DOHH2 (cell line): ENCODE measurements at regions not wholly inside any gene's neighbourhood (a gene's known extent, or its start where the extent isn't known, plus 50 kb on each side); places are given as distances from the start of the nearest gene placed in this dataset.

Experiments used
- H3F3A ChIP-seq: fragments of 200-600 bp; sonication (generic), shearing (Covaris generic); 2 replicates; pipeline ENCODE4 v1.6.0; 2016; ENCODE audit warnings: antibody characterized with exemption, mild to moderate bottlenecking; ENCODE audit not compliant: control insufficient read depth, insufficient read depth
- H3K27ac ChIP-seq: fragments of 200-600 bp; sonication (generic); 2 replicates; pipeline ENCODE4 v1.5.1; 2014; ENCODE audit warnings: low read depth, mild to moderate bottlenecking, low read length, moderate library complexity
- H3K27me3 ChIP-seq: fragments of 200-600 bp; sonication (generic); 2 replicates; pipeline ENCODE4 v1.6.1; 2014; ENCODE audit warnings: mild to moderate bottlenecking, low read length, mixed read lengths; ENCODE audit not compliant: control insufficient read depth
- H3K36me3 ChIP-seq: fragments of 200-600 bp; sonication (generic); 2 replicates; pipeline ENCODE4 v1.6.1; 2014; ENCODE audit warnings: mild to moderate bottlenecking, low read length, moderate library complexity, mixed read lengths; ENCODE audit not compliant: control insufficient read depth
- H3K4me1 ChIP-seq: fragments of 200-600 bp; sonication (generic); 2 replicates; pipeline ENCODE4 v1.6.1; 2014; ENCODE audit warnings: mild to moderate bottlenecking, low read length, mixed read lengths; ENCODE audit not compliant: control insufficient read depth
- H3K4me2 ChIP-seq: fragments of 200-600 bp; sonication (generic); 2 replicates; pipeline ENCODE4 v1.6.0; 2014; ENCODE audit warnings: mild to moderate bottlenecking, low read length, moderate library complexity
- H3K4me3 ChIP-seq: fragments of 200-600 bp; sonication (generic); 2 replicates; pipeline ENCODE4 v1.5.1; 2014; ENCODE audit warnings: mild to moderate bottlenecking, low read length, mixed read lengths
- H3K79me2 ChIP-seq: fragments of 200-600 bp; sonication (generic); 2 replicates; pipeline ENCODE4 v1.6.1; 2014; ENCODE audit warnings: mild to moderate bottlenecking, low read length, mixed read lengths; ENCODE audit not compliant: control insufficient read depth
- H3K9me2 ChIP-seq: fragments of 200-600 bp; sonication (generic); replicated peaks from 2 replicates; pipeline ENCODE4 v1.6.1; 2014; ENCODE audit warnings: mild to moderate bottlenecking, low read length, mixed read lengths; ENCODE audit not compliant: control insufficient read depth
- H3K9me3 ChIP-seq: fragments of 200-600 bp; sonication (generic); 2 replicates; pipeline ENCODE4 v1.6.1; 2014; ENCODE audit warnings: antibody characterized with exemption, low read length, mixed read lengths; ENCODE audit not compliant: control insufficient read depth, insufficient read depth
- H4K20me1 ChIP-seq: fragments of 200-600 bp; sonication (generic); 2 replicates; pipeline ENCODE4 v1.6.0; 2014; ENCODE audit warnings: low read depth, mild to moderate bottlenecking, antibody characterized with exemption, low read length, moderate library complexity; ENCODE audit not compliant: control insufficient read depth, insufficient read depth
- CTCF ChIP-seq: fragments of 200-600 bp; sonication (generic); IDR thresholded peaks from one replicate; pipeline ENCODE4 v1.5.1; 2014; ENCODE audit warnings: antibody characterized with exemption, mild to moderate bottlenecking, low read depth, low read length; ENCODE audit not compliant: poor library complexity, severe bottlenecking
- EZH2phosphoT487 ChIP-seq: fragments of 200-600 bp; sonication (generic); IDR thresholded peaks from 2 replicates; pipeline ENCODE4 v1.6.1; 2017; ENCODE audit warnings: borderline replicate concordance, mild to moderate bottlenecking, antibody characterized with exemption, low read length, moderate library complexity, mixed read lengths

- H3K27ac ChIP-seq: no peak overlapping the region
- H3K36me3 ChIP-seq: no peaks in the 10 kb centered on the region
- H3K79me2 ChIP-seq: no peaks in the 10 kb centered on the region
- no peak overlapping the region for H3K4me2 ChIP-seq
- TF ChIP-seq EZH2phosphoT487: no peak
- TF ChIP-seq CTCF: no peak
- no peaks in the 10 kb centered on the region for H3K4me1 ChIP-seq
- no peaks in the 10 kb centered on the region for H3F3A ChIP-seq
- no peaks in the 10 kb centered on the region for H3K9me2 ChIP-seq
- H4K20me1 ChIP-seq: no peaks in the 10 kb centered on the region
- H3K4me3 ChIP-seq: no peak overlapping the region
- H3K9me3 ChIP-seq: no peaks in the 10 kb centered on the region; the same call in 1 of the 2 replicates
- no peaks in the 10 kb centered on the region for H3K27me3 ChIP-seq
Observed at GRCh38 chr2:188835006-188835405, 139.2 kb upstream of the COL3A1 start.

GRCh38 chr2:188835821-188836220 is 138.4 kb upstream of the COL3A1 start:
- no peaks in the 10 kb centered on the region for H3F3A ChIP-seq
- no peaks in the 10 kb centered on the region for H3K27me3 ChIP-seq
- TF ChIP-seq CTCF: no peak
- TF ChIP-seq EZH2phosphoT487: no peak
- no peaks in the 10 kb centered on the region for H3K36me3 ChIP-seq
- no peaks in the 10 kb centered on the region for H3K79me2 ChIP-seq
- H3K9me2 ChIP-seq: no peaks in the 10 kb centered on the region
- no peaks in the 10 kb centered on the region for H3K4me1 ChIP-seq
- no peaks in the 10 kb centered on the region for H4K20me1 ChIP-seq
- no peak overlapping the region for H3K27ac ChIP-seq
- no peak overlapping the region for H3K4me3 ChIP-seq
- H3K4me2 ChIP-seq: no peak overlapping the region
- H3K9me3 ChIP-seq: no peaks in the 10 kb centered on the region

- H3K4me1 ChIP-seq: no peaks in the 10 kb centered on the region
- TF ChIP-seq EZH2phosphoT487 (no peak), CTCF (no peak)
Observed at GRCh38 chr2:188845692-188846091, 128.5 kb upstream of the COL3A1 start.

More at GRCh38 chr2:188845692-188846091, 128.5 kb upstream of the COL3A1 start:
- Histone ChIP-seq H3K79me2 (no peaks in the 10 kb centered on the region), H3K27ac (no peak overlapping the region), H3K36me3 (no peaks in the 10 kb centered on the region), H3K9me2 (no peaks in the 10 kb centered on the region), H3F3A (no peaks in the 10 kb centered on the region), H3K27me3 (no peaks in the 10 kb centered on the region), H3K4me3 (no peak overlapping the region), H3K4me2 (no peak overlapping the region), H4K20me1 (no peaks in the 10 kb centered on the region), H3K9me3 (no peaks in the 10 kb centered on the region)
